WERI-Rb-1 (cell line): ENCODE measurements at regions not wholly inside any gene's neighbourhood (a gene's known extent, or its start where the extent isn't known, plus 50 kb on each side); places are given as distances from the start of the nearest gene placed in this dataset.
A peak's percentile ranks its signal among the peaks of the same experiment; 100 is the strongest.
"Not testable (repeated sequence)": the region's sequence is repeated elsewhere in the genome, so short reads cannot be mapped to it uniquely, and the experiment has no call there.

ENCODE experiments used
- DNase-seq: peaks from one replicate; pipeline ENCODE4 v3.0.0-alpha.2; 2020
- H3K27ac ChIP-seq: fragments of 250-450 bp; sonication (Bioruptor Pico); 2 replicates; pipeline ENCODE4 v1.5.1; 2020; ENCODE audit warnings: mild to moderate bottlenecking, moderate library complexity
- H3K27me3 ChIP-seq: fragments of 250-450 bp; sonication (Bioruptor Pico); 2 replicates; pipeline ENCODE4 v1.5.1; 2021; ENCODE audit warnings: mild to moderate bottlenecking, low read depth, moderate library complexity; ENCODE audit not compliant: insufficient read depth, severe bottlenecking
- H3K36me3 ChIP-seq: fragments of 250-450 bp; sonication (Bioruptor Pico); 2 replicates; pipeline ENCODE4 v1.5.1; 2020; ENCODE audit warnings: mild to moderate bottlenecking, moderate library complexity
- H3K4me3 ChIP-seq: 2 replicates; pipeline ENCODE4 v1.5.1; 2011; ENCODE audit warnings: low read depth, mild to moderate bottlenecking, control low read depth, low read length
- H3K9me3 ChIP-seq: fragments of 250-450 bp; sonication (Bioruptor Pico); 2 replicates; pipeline ENCODE4 v1.5.1; 2021; ENCODE audit warnings: mild to moderate bottlenecking, moderate library complexity; ENCODE audit not compliant: severe bottlenecking
- TF ChIP-seq, protein P1 (sequence below): IDR thresholded peaks from 2 replicates; pipeline ENCODE4 v1.5.1; 2011; ENCODE audit warnings: low read depth, mild to moderate bottlenecking, control low read depth, inconsistent platforms, low read length

DNA sequence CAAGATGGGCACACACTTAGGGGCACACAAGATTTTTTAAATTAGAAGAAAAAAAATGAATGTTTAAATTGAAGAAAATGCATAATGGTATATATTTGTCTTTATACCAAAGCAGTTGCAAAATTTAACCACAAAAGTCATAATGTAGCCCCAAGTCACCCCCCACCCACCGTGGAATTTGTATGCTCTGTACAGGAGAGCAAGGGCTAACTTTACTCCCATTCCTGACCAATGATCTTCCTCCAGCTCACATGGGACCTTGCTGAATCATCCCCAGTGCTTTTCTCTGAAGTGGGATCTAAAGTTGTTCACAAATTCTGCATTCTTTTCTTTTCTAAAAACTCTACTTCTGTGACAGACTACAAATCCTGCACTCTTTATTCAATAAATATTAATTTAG, 597.0 kb downstream of the UQCRFS1 start:
- H3K27ac ChIP-seq: no peak overlapping the region
- DNase-seq: no peak

DNA sequence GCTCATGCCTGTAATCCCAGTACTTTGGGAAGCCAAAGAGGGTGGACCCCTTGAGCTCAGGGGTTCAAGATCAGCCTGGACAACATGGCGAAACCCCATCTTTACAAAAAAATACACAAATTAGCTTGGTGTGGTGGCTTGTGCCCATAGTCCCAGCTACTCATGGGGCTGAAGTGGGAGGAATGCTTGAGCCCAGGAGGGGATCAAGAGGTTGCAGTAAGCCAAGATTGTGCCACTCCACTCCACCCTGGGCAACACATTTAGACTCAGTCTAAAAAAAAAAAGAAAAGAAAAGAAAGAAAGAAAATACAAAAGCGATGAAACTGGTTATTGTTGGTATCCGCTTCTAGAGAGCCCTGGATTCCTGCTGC, 597.4 kb downstream of the UQCRFS1 start:
- Histone ChIP-seq H3K9me3 (peaks cover 16% of the 10 kb centered on the region), H3K27ac (no peak overlapping the region), H3K36me3 (no peaks in the 10 kb centered on the region), H3K4me3 (no peak overlapping the region), H3K27me3 (peaks cover 65% of the 10 kb centered on the region)
- TF ChIP-seq, protein P1, sequence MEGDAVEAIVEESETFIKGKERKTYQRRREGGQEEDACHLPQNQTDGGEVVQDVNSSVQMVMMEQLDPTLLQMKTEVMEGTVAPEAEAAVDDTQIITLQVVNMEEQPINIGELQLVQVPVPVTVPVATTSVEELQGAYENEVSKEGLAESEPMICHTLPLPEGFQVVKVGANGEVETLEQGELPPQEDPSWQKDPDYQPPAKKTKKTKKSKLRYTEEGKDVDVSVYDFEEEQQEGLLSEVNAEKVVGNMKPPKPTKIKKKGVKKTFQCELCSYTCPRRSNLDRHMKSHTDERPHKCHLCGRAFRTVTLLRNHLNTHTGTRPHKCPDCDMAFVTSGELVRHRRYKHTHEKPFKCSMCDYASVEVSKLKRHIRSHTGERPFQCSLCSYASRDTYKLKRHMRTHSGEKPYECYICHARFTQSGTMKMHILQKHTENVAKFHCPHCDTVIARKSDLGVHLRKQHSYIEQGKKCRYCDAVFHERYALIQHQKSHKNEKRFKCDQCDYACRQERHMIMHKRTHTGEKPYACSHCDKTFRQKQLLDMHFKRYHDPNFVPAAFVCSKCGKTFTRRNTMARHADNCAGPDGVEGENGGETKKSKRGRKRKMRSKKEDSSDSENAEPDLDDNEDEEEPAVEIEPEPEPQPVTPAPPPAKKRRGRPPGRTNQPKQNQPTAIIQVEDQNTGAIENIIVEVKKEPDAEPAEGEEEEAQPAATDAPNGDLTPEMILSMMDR: no peak
- DNase-seq: no peak

More for the DNA sequence above, 597.0 kb downstream of the UQCRFS1 start:
- TF ChIP-seq, protein P1: no peak
- H3K9me3 ChIP-seq: peaks cover 16% of the 10 kb centered on the region
- H3K27me3 ChIP-seq: peaks cover 64% of the 10 kb centered on the region
- no peaks in the 10 kb centered on the region for H3K36me3 ChIP-seq
- no peak overlapping the region for H3K4me3 ChIP-seq

DNA sequence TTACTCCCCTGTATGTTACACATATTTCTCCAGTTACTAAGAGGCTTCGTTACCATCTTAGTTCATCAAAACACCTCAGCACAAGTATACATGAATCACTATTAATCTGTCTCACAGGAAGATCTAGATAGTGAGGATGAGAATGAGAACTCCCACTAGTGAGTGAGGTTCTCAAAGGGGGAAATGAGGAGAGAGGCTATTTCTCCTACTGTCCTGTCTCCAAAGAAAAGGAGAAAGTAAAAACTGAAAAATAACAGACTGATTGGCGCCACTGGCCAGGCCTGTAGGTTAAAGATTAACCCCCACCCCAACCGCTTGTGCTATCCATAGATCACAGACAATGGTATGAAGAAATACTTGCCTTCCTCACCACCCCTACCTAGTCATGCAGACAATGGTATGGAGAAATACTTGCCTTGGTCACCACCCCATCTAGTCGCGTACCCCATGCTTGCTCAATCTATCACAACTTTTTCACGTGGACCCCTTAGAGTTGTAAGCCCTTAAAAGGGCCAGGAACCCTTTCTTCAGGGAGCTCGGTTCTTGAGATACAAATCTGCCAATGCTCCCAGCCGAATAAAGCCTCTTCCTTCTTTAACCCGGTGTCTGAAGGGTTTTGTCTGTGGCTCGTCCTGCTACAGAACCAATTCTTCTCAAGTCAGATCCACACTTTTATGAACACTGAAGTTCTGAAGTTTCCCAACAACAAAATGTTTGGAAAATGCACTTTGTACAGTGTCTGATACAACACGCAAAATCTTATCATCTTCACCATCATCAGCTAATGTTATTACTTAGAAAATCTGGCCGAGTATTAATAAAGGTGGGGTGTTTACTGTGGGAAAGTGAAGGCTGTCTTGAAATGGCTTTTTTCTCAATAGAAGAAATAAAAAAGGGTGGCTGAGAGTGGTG, 598.1 kb downstream of the UQCRFS1 start:
- Histone ChIP-seq H3K4me3 (no peak overlapping the region), H3K27me3 (peaks cover 65% of the 10 kb centered on the region), H3K9me3 (peaks cover 16% of the 10 kb centered on the region), H3K27ac (no peak overlapping the region), H3K36me3 (no peaks in the 10 kb centered on the region)
- TF ChIP-seq, protein P1: no peak
- no peak for DNase-seq

DNA sequence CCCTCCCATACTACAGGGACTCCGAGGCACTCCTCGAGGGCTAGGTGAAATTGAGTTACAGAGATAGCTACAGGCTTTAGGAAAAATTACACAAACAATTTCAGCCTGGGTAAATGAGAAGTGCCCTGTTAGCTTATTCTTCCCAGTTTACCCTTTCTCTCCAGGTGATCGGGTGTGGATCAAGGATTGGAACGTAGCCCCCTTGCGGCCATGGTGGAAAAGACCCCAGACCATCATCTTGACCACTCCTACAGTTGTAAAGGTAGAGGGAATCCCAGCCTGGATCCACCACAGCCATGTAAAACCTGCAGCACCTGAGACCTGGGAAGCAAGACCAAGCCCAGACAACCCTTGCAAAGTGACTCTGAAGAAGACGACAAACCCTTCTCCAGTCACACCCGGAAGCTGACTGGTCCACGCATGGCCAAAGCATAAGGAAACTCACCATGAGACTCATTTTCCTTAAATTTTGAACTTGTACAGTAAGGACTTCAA, 600.6 kb downstream of the UQCRFS1 start:
- Histone ChIP-seq H3K9me3 (peaks cover 16% of the 10 kb centered on the region), H3K4me3 (no peak overlapping the region), H3K27ac (no peak overlapping the region), H3K27me3 (peaks cover 60% of the 10 kb centered on the region), H3K36me3 (no peaks in the 10 kb centered on the region)
- no peak for DNase-seq
- TF ChIP-seq, protein P1: 0 out of 2 replicates have a peak, but pooled peaks have one; percentile 3

DNA sequence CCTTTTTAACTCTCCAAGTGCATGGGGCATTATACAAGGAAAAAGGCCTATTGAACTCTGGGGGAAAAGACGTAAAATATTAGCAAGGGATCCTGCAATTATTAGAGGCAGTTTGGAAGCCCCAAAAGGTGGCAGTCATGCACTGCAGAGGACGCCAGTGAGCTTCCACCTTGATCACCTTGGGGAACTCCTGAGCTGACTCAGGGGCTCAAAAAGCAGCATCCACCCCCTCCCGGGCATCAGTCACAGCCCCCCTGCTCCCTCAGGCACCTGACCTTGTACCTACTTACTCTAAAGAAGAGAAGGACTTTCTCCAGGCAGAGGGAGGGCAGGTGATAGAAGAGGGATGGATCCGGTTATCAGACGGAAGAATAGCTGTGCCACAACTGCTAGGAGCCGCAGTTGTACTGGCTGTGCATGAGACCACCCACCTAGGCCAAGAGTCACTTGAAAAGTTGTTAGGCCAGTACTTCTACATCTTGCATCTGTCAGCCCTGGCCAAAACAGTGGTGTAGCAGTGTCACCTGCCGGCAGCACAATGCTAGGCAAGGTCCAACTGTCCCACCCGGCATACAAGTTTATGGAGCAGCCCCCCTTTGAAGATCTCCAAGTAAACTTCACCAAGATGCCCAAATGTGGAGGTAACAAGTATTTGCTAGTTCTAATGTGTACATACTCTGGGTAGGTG, 601.6 kb downstream of the UQCRFS1 start:
- not testable (repeated sequence) for H3K36me3 ChIP-seq, H3K4me3 ChIP-seq, H3K27ac ChIP-seq
- peak; percentile 20 for DNase-seq
- peaks cover 24% of the 10 kb centered on the region for H3K9me3 ChIP-seq
- H3K27me3 ChIP-seq: peaks cover 59% of the 10 kb centered on the region
- TF ChIP-seq, protein P1: peak; percentile 40; the same call in 1 of the 2 replicates
